A549 (cell line): ENCODE measurements at regions not wholly inside any gene's neighbourhood (a gene's known extent, or its start where the extent isn't known, plus 50 kb on each side); places are given as distances from the start of the nearest gene placed in this dataset.
A peak's percentile ranks its signal among the peaks of the same experiment; 100 is the strongest.

Experiments used
- ATAC-seq, 2 experiments: fragments of 200-7000 bp in 1 of 2; fragments of >200 bp in 1 of 2; cut with Nextera tagmentation in 1 of 2; cut with Tn5 transposase in 1 of 2; 3 replicates each; pipeline versions ENCODE4 v1.8.0 to v1.9.1; 2018 to 2020; ENCODE audit warnings: mild to moderate bottlenecking in 1 of 2, moderate library complexity in 1 of 2
- CTCF ChIA-PET: fragments of 300-600 bp; sonication (Branson Sonifier 250); formaldehyde crosslinking; extraction: SDS; loops from one replicate; lab custom pipeline; 2021; ENCODE audit warnings: antibody characterized with exemption, inconsistent platforms; lab: Yijun Ruan, JAX
- POLR2A ChIA-PET: fragments of 350-600 bp; formaldehyde crosslinking; extraction: SDS; loops from one replicate; lab custom pipeline; 2021; ENCODE audit warnings: antibody characterized with exemption, inconsistent platforms; lab: Yijun Ruan, JAX
- DNase-seq, 2 experiments: peaks; one replicate each; pipeline versions ENCODE4 v3.0.0 to v3.0.0-alpha.2; 2011 to 2016; ENCODE audit warnings: low read depth in 1 of 2, low spot score in 1 of 2
- FAIRE-seq: peaks from 2 replicates; lab custom pipeline; 2011; peaks lifted over from hg19 to GRCh38; lab: Jason Lieb, UNC
- H3K27ac ChIP-seq, 2 experiments: fragments of >200 bp; sonication (Bioruptor Twin); formaldehyde crosslinking; 3 replicates each; pipeline ENCODE4 v1.5.1; 2016 to 2017
- H3K4me1 ChIP-seq: fragments of >200 bp; sonication (Bioruptor Twin); formaldehyde crosslinking; 3 replicates; pipeline ENCODE4 v1.6.1; 2016
- H3K4me2 ChIP-seq: fragments of >200 bp; sonication (Bioruptor Twin); formaldehyde crosslinking; 3 replicates; pipeline ENCODE4 v1.6.1; 2016
- H3K4me3 ChIP-seq: fragments of >200 bp; sonication (Bioruptor Twin); formaldehyde crosslinking; 3 replicates; pipeline ENCODE4 v1.5.1; 2016
- H3K9me3 ChIP-seq: fragments of >200 bp; sonication (Bioruptor Twin); formaldehyde crosslinking; 3 replicates; pipeline ENCODE4 v1.6.1; 2016
- BCL3 ChIP-seq: fragments of >200 bp; sonication (Bioruptor Twin); formaldehyde crosslinking; IDR thresholded peaks from 3 replicates; pipeline ENCODE4 v1.6.1; 2016
- CBX2 ChIP-seq: fragments of 200-600 bp; sonication (generic); IDR thresholded peaks from 2 replicates; pipeline ENCODE4 v1.6.1; 2016; ENCODE audit warnings: low read depth, mild to moderate bottlenecking, borderline replicate concordance
- CBX8 ChIP-seq: fragments of 200-600 bp; sonication (generic); IDR thresholded peaks from 2 replicates; pipeline ENCODE4 v1.6.1; 2016
- CHD4 ChIP-seq: fragments of 200-600 bp; sonication (generic); IDR thresholded peaks from 2 replicates; pipeline ENCODE4 v1.6.1; 2016; ENCODE audit warnings: antibody characterized with exemption, mild to moderate bottlenecking, borderline replicate concordance
- E2F6 ChIP-seq: IDR thresholded peaks from 2 replicates; pipeline ENCODE4 v1.6.1; 2012; ENCODE audit warnings: low read depth, borderline replicate concordance
- GATA3 ChIP-seq: IDR thresholded peaks from 2 replicates; pipeline ENCODE4 v1.6.1; 2012; ENCODE audit warnings: borderline replicate concordance
- HOXA7 ChIP-seq: fragments of 250-450 bp; sonication (Bioruptor Pico); IDR thresholded peaks from 2 replicates; pipeline ENCODE4 v1.5.0; 2020; ENCODE audit warnings: mild to moderate bottlenecking, moderate library complexity
- HOXB5 ChIP-seq: fragments of 250-450 bp; sonication (Bioruptor Pico); IDR thresholded peaks from 2 replicates; pipeline ENCODE4 v1.5.0; 2020; ENCODE audit warnings: mild to moderate bottlenecking, moderate library complexity
- JUN ChIP-seq, 2 experiments: fragments of >200 bp; sonication (Bioruptor Twin); formaldehyde crosslinking; IDR thresholded peaks; 2 replicates in 1 of 2; 3 replicates in 1 of 2; pipeline ENCODE4 v1.6.1; 2016 to 2017
- KDM1A ChIP-seq: fragments of 200-600 bp; sonication (generic); IDR thresholded peaks from 2 replicates; pipeline ENCODE4 v1.6.1; 2016; ENCODE audit warnings: low read depth, mild to moderate bottlenecking
- MAFK ChIP-seq: fragments of 450-650 bp; IDR thresholded peaks from 2 replicates; pipeline ENCODE4 v1.6.1; 2014; ENCODE audit not compliant: partially characterized antibody
- NFE2L2 ChIP-seq: fragments of 150-350 bp; conservative IDR thresholded peaks from 2 replicates; pipeline ENCODE4 v1.6.1; 2014; ENCODE audit warnings: low read length
- PBX3 ChIP-seq: IDR thresholded peaks from 2 replicates; pipeline ENCODE4 v1.6.1; 2012
- PHF8 ChIP-seq: fragments of 200-600 bp; sonication (generic); IDR thresholded peaks from 2 replicates; pipeline ENCODE4 v1.6.1; 2016; ENCODE audit warnings: low read depth, mild to moderate bottlenecking, antibody characterized with exemption, moderate library complexity, borderline replicate concordance
- RFX5 ChIP-seq: fragments of 450-650 bp; IDR thresholded peaks from 2 replicates; pipeline ENCODE4 v1.7.1; 2014; ENCODE audit warnings: antibody characterized with exemption, mild to moderate bottlenecking, moderate library complexity
- RNF2 ChIP-seq: fragments of 200-600 bp; sonication (generic); IDR thresholded peaks from 2 replicates; pipeline ENCODE4 v1.6.1; 2016; ENCODE audit warnings: low read depth, mild to moderate bottlenecking, antibody characterized with exemption, moderate library complexity, borderline replicate concordance
- SMC3 ChIP-seq: fragments of >200 bp; sonication (Bioruptor Twin); formaldehyde crosslinking; IDR thresholded peaks from 3 replicates; pipeline ENCODE4 v1.6.1; 2018; ENCODE audit warnings: inconsistent platforms
- TFCP2L1 ChIP-seq: fragments of 250-450 bp; sonication (Bioruptor Pico); IDR thresholded peaks from 2 replicates; pipeline ENCODE4 v1.5.0; 2021; ENCODE audit warnings: mild to moderate bottlenecking
- TP53 ChIP-seq: fragments of 250-450 bp; sonication (Bioruptor Pico); IDR thresholded peaks from 2 replicates; pipeline ENCODE4 v1.5.0; 2021; ENCODE audit warnings: mild to moderate bottlenecking, moderate library complexity
- ZC3H11A ChIP-seq: fragments of 450-650 bp; IDR thresholded peaks from 2 replicates; pipeline ENCODE4 v1.6.1; 2014; ENCODE audit warnings: antibody characterized with exemption, mild to moderate bottlenecking
- ZNF302 ChIP-seq: fragments of 250-450 bp; sonication (Bioruptor Pico); IDR thresholded peaks from 2 replicates; pipeline ENCODE4 v1.9.0; 2021; ENCODE audit warnings: inconsistent platforms, mild to moderate bottlenecking, moderate library complexity
- WGBS: methylation state at CpG from one replicate; pipeline ENCODE4 v1.1.6; 2017; ENCODE audit errors: missing lambda C conversion rate; 5-methylcytosine and 5-hydroxymethylcytosine counted together
- TF ChIP-seq, protein P1 (sequence below): fragments of 150-350 bp; IDR thresholded peaks from 2 replicates; pipeline ENCODE4 v1.6.1; 2014; ENCODE audit warnings: low read depth, mild to moderate bottlenecking, low read length
- TF ChIP-seq, protein P2 (sequence below): fragments of >200 bp; sonication (Bioruptor Twin); formaldehyde crosslinking; IDR thresholded peaks from 3 replicates; pipeline ENCODE4 v1.5.1; 2016
- TF ChIP-seq, protein P3 (sequence below): fragments of 450-650 bp; IDR thresholded peaks from 2 replicates; pipeline ENCODE4 v1.6.1; 2014; ENCODE audit warnings: antibody characterized with exemption

GRCh38 chr2:217064234-217065011 is 204.6 kb upstream of the TNP1 start:
- ChIA-PET CTCF (no interaction called here), POLR2A (no interaction called here)
- no peak overlapping the region for H3K4me3 ChIP-seq
- FAIRE-seq = no peak
- H3K4me1 ChIP-seq = peaks cover 22% of the 10 kb centered on the region
- peak overlapping the region in 1 of 2 experiments; percentile 32; a peak in 1 of 6 replicates for H3K27ac ChIP-seq
- DNase-seq = no peak
- 78% methylated on average over 16 of the region's 16 CpGs for WGBS
- no peak for TF ChIP-seq CHD4
- TF ChIP-seq, protein P1, sequence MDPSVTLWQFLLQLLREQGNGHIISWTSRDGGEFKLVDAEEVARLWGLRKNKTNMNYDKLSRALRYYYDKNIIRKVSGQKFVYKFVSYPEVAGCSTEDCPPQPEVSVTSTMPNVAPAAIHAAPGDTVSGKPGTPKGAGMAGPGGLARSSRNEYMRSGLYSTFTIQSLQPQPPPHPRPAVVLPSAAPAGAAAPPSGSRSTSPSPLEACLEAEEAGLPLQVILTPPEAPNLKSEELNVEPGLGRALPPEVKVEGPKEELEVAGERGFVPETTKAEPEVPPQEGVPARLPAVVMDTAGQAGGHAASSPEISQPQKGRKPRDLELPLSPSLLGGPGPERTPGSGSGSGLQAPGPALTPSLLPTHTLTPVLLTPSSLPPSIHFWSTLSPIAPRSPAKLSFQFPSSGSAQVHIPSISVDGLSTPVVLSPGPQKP = no peak
- TF ChIP-seq ZNF302 (CRISPR knock-in tag) = no peak
- TF ChIP-seq HOXA7 (CRISPR knock-in tag) = no peak
- TF ChIP-seq KDM1A = no peak
- no peak for TF ChIP-seq HOXB5 (CRISPR knock-in tag)
- no peak for TF ChIP-seq RFX5
- TF ChIP-seq BCL3 = no peak
- no peak for TF ChIP-seq CBX2
- TF ChIP-seq, protein P2, sequence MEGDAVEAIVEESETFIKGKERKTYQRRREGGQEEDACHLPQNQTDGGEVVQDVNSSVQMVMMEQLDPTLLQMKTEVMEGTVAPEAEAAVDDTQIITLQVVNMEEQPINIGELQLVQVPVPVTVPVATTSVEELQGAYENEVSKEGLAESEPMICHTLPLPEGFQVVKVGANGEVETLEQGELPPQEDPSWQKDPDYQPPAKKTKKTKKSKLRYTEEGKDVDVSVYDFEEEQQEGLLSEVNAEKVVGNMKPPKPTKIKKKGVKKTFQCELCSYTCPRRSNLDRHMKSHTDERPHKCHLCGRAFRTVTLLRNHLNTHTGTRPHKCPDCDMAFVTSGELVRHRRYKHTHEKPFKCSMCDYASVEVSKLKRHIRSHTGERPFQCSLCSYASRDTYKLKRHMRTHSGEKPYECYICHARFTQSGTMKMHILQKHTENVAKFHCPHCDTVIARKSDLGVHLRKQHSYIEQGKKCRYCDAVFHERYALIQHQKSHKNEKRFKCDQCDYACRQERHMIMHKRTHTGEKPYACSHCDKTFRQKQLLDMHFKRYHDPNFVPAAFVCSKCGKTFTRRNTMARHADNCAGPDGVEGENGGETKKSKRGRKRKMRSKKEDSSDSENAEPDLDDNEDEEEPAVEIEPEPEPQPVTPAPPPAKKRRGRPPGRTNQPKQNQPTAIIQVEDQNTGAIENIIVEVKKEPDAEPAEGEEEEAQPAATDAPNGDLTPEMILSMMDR = no peak
- no peak for TF ChIP-seq CBX8
- no peak for TF ChIP-seq JUN (IDR thresholded peaks at IDR 0.05)
- TF ChIP-seq SMC3 = no peak
- H3K9me3 ChIP-seq = peaks cover 16% of the 10 kb centered on the region; the same call in 2 of the 3 replicates
- no peak for ATAC-seq
- no peak overlapping the region for H3K4me2 ChIP-seq

- ATAC-seq (no peak), FAIRE-seq (no peak), DNase-seq (no peak)
- TF ChIP-seq, protein P2 = no peak
- no peak for TF ChIP-seq E2F6
- no peak for TF ChIP-seq PBX3
- no peak for TF ChIP-seq ZC3H11A
- no peak for TF ChIP-seq JUN (IDR thresholded peaks at IDR 0.05)
- TF ChIP-seq TP53 (CRISPR knock-in tag) = no peak
- TF ChIP-seq NFE2L2 = no peak
- no peak for TF ChIP-seq RNF2
- TF ChIP-seq PHF8 = no peak
- TF ChIP-seq MAFK = no peak
- TF ChIP-seq, protein P1 = no peak
- no peak for TF ChIP-seq HOXA7 (CRISPR knock-in tag)
- no peak for TF ChIP-seq CBX2
- TF ChIP-seq RFX5 = no peak
- TF ChIP-seq, protein P3, sequence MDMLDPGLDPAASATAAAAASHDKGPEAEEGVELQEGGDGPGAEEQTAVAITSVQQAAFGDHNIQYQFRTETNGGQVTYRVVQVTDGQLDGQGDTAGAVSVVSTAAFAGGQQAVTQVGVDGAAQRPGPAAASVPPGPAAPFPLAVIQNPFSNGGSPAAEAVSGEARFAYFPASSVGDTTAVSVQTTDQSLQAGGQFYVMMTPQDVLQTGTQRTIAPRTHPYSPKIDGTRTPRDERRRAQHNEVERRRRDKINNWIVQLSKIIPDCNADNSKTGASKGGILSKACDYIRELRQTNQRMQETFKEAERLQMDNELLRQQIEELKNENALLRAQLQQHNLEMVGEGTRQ = no peak
- TF ChIP-seq TFCP2L1 (CRISPR knock-in tag) = no peak
- TF ChIP-seq GATA3 = no peak
- CTCF ChIA-PET = no interaction called here
- H3K27ac ChIP-seq = no peak overlapping the region
- H3K4me3 ChIP-seq = no peak overlapping the region
- 79% methylated on average over 5 of the region's 5 CpGs for WGBS
- peaks cover 22% of the 10 kb centered on the region for H3K4me1 ChIP-seq
- H3K4me2 ChIP-seq = no peak overlapping the region
- POLR2A ChIA-PET = no interaction called here
- H3K9me3 ChIP-seq = peaks cover 12% of the 10 kb centered on the region; the same call in 2 of the 3 replicates
Measured at GRCh38 chr2:217063238-217063755, 203.4 kb upstream of the TNP1 start.
